ENCODE measurements at regions not wholly inside any gene's neighbourhood (a gene's known extent, or its start where the extent isn't known, plus 50 kb on each side); places are given as distances from the start of the nearest gene placed in this dataset.

DNA sequence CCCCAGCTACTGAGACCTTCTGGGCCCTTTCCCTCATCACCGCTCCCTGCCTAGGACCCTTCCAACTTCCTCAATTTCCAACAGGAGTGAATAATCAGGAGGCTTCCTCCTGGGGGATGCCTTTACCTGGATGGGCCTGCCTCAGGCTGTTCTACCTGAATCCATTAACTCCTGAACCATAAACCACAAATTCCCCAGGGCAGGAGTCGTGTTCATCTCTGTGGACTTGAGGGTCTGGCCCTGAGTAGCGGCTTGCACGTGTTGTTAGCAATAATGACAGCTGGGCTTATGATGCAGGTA lies 105.1 kb upstream of the GPR26 start:
- TF ChIP-seq, protein P1, sequence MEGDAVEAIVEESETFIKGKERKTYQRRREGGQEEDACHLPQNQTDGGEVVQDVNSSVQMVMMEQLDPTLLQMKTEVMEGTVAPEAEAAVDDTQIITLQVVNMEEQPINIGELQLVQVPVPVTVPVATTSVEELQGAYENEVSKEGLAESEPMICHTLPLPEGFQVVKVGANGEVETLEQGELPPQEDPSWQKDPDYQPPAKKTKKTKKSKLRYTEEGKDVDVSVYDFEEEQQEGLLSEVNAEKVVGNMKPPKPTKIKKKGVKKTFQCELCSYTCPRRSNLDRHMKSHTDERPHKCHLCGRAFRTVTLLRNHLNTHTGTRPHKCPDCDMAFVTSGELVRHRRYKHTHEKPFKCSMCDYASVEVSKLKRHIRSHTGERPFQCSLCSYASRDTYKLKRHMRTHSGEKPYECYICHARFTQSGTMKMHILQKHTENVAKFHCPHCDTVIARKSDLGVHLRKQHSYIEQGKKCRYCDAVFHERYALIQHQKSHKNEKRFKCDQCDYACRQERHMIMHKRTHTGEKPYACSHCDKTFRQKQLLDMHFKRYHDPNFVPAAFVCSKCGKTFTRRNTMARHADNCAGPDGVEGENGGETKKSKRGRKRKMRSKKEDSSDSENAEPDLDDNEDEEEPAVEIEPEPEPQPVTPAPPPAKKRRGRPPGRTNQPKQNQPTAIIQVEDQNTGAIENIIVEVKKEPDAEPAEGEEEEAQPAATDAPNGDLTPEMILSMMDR (IDR thresholded peaks at IDR 0.05; ENCODE audit: insufficient read depth, low read length) = no peak
- TF ChIP-seq POLR2AphosphoS5 (IDR thresholded peaks at IDR 0.05; ENCODE audit: low read depth) = no peak
